ENCODE measurements at regions not wholly inside any gene's neighbourhood (a gene's known extent, or its start where the extent isn't known, plus 50 kb on each side); places are given as distances from the start of the nearest gene placed in this dataset.

GRCh38 chr4:120636120-120636630 is 286.4 kb downstream of the PRDM5 start:
- Histone ChIP-seq H3K4me1 (ENCODE audit: insufficient read depth) (no peaks in the 10 kb centered on the region), H4K20me1 (replicated peaks; ENCODE audit: insufficient read depth) (no peaks in the 10 kb centered on the region), H3F3A (replicated peaks; ENCODE audit: low read depth) (no peaks in the 10 kb centered on the region), H3K4me2 (no peak overlapping the region), H3K4me3 (no peak overlapping the region), H3K79me2 (replicated peaks; ENCODE audit: insufficient read depth) (no peaks in the 10 kb centered on the region), H3K27ac (ENCODE audit: low read depth) (no peak overlapping the region), H3K27me3 (ENCODE audit: insufficient read depth) (no peaks in the 10 kb centered on the region), H3K36me3 (ENCODE audit: insufficient read depth) (no peaks in the 10 kb centered on the region), H2AFZ (peak overlapping the region; percentile 12; the same call in 1 of the 2 replicates), H3K9me2 (ENCODE audit: insufficient read depth) (no peaks in the 10 kb centered on the region)
- Mint-ChIP-seq H3K36me3 (ENCODE audit: low read depth) (no peaks in the 10 kb centered on the region), H3K9me3 (no peaks in the 10 kb centered on the region), H3K27me3 (ENCODE audit: insufficient read depth, low read depth, poor library complexity) (peaks cover 1% of the 10 kb centered on the region), H3K4me1 (peaks cover 14% of the 10 kb centered on the region), H3K27ac (peak overlapping the region; percentile 33; the same call in 1 of the 2 replicates), H3K4me3 (no peak overlapping the region)
- no peak for DNase-seq (ENCODE audit: low spot score)
- TF ChIP-seq NANOG (IDR thresholded peaks at IDR 0.05; ENCODE audit: borderline replicate concordance) = no peak
- no peak for TF ChIP-seq CREB1 (CRISPR knock-in tag; IDR thresholded peaks at IDR 0.05; ENCODE audit: low read depth)
- TF ChIP-seq ETS1 (IDR thresholded peaks at IDR 0.05) = no peak
- no peak for TF ChIP-seq ZNF331 (CRISPR knock-in tag; IDR thresholded peaks at IDR 0.05; ENCODE audit: low read depth)
- no peak for ATAC-seq

- no peaks in the 10 kb centered on the region for H4K20me1 ChIP-seq (replicated peaks; ENCODE audit: insufficient read depth)
- no peak overlapping the region for H3K4me3 Mint-ChIP-seq
- DNase-seq (ENCODE audit: low spot score) (no peak), ATAC-seq (no peak)
- peaks cover 14% of the 10 kb centered on the region for H3K4me1 Mint-ChIP-seq
- no peaks in the 10 kb centered on the region for H3K36me3 Mint-ChIP-seq (ENCODE audit: low read depth)
- no peaks in the 10 kb centered on the region for H3F3A ChIP-seq (replicated peaks; ENCODE audit: low read depth)
- no peaks in the 10 kb centered on the region for H3K9me3 Mint-ChIP-seq
- TF ChIP-seq JUNB (IDR thresholded peaks at IDR 0.05; ENCODE audit: unreplicated experiment) = no peak
- no peak for TF ChIP-seq EZH2 (IDR thresholded peaks at IDR 0.05; ENCODE audit: low read depth, unreplicated experiment)
- TF ChIP-seq POLR2AphosphoS5 (IDR thresholded peaks at IDR 0.05; ENCODE audit: low read depth) = no peak
- no peak for TF ChIP-seq EZH2phosphoT487 (IDR thresholded peaks at IDR 0.05; ENCODE audit: unreplicated experiment)
- TF ChIP-seq ZNF331 (CRISPR knock-in tag; IDR thresholded peaks at IDR 0.05; ENCODE audit: low read depth) = no peak
- no peak overlapping the region for H3K4me2 ChIP-seq
- no peak overlapping the region for H2AFZ ChIP-seq
- H3K4me3 ChIP-seq = no peak overlapping the region
- no peaks in the 10 kb centered on the region for H3K27me3 ChIP-seq (ENCODE audit: insufficient read depth)
- H3K4me1 ChIP-seq (ENCODE audit: insufficient read depth) = no peaks in the 10 kb centered on the region
- H3K27me3 Mint-ChIP-seq (ENCODE audit: insufficient read depth, low read depth, poor library complexity) = no peaks in the 10 kb centered on the region
- no peak overlapping the region for H3K27ac ChIP-seq (ENCODE audit: low read depth)
- H3K79me2 ChIP-seq (replicated peaks; ENCODE audit: insufficient read depth) = no peaks in the 10 kb centered on the region
- H3K27ac Mint-ChIP-seq = no peak overlapping the region
- H3K36me3 ChIP-seq (ENCODE audit: insufficient read depth) = no peaks in the 10 kb centered on the region
- no peaks in the 10 kb centered on the region for H3K9me2 ChIP-seq (ENCODE audit: insufficient read depth)
Observed at GRCh38 chr4:120633810-120634209, 288.7 kb downstream of the PRDM5 start.

- Mint-ChIP-seq H3K9me3 (no peaks in the 10 kb centered on the region), H3K27ac (no peak overlapping the region), H3K4me1 (peaks cover 9% of the 10 kb centered on the region; the same call in 2 of the 3 replicates), H3K4me3 (no peak overlapping the region), H3K27me3 (ENCODE audit: insufficient read depth, low read depth, poor library complexity) (no peaks in the 10 kb centered on the region), H3K36me3 (ENCODE audit: low read depth) (no peaks in the 10 kb centered on the region)
- DNase-seq (ENCODE audit: low spot score) = no peak
- Histone ChIP-seq H3K9me2 (ENCODE audit: insufficient read depth) (no peaks in the 10 kb centered on the region), H4K20me1 (replicated peaks; ENCODE audit: insufficient read depth) (no peaks in the 10 kb centered on the region), H3K4me1 (ENCODE audit: insufficient read depth) (no peaks in the 10 kb centered on the region), H3K27me3 (ENCODE audit: insufficient read depth) (no peaks in the 10 kb centered on the region), H3K36me3 (ENCODE audit: insufficient read depth) (no peaks in the 10 kb centered on the region), H3F3A (replicated peaks; ENCODE audit: low read depth) (no peaks in the 10 kb centered on the region), H3K79me2 (replicated peaks; ENCODE audit: insufficient read depth) (no peaks in the 10 kb centered on the region), H3K4me2 (no peak overlapping the region), H2AFZ (no peak overlapping the region), H3K4me3 (no peak overlapping the region), H3K27ac (ENCODE audit: low read depth) (no peak overlapping the region)
- no peak for TF ChIP-seq JUNB (IDR thresholded peaks at IDR 0.05; ENCODE audit: unreplicated experiment)
- TF ChIP-seq, protein P1, sequence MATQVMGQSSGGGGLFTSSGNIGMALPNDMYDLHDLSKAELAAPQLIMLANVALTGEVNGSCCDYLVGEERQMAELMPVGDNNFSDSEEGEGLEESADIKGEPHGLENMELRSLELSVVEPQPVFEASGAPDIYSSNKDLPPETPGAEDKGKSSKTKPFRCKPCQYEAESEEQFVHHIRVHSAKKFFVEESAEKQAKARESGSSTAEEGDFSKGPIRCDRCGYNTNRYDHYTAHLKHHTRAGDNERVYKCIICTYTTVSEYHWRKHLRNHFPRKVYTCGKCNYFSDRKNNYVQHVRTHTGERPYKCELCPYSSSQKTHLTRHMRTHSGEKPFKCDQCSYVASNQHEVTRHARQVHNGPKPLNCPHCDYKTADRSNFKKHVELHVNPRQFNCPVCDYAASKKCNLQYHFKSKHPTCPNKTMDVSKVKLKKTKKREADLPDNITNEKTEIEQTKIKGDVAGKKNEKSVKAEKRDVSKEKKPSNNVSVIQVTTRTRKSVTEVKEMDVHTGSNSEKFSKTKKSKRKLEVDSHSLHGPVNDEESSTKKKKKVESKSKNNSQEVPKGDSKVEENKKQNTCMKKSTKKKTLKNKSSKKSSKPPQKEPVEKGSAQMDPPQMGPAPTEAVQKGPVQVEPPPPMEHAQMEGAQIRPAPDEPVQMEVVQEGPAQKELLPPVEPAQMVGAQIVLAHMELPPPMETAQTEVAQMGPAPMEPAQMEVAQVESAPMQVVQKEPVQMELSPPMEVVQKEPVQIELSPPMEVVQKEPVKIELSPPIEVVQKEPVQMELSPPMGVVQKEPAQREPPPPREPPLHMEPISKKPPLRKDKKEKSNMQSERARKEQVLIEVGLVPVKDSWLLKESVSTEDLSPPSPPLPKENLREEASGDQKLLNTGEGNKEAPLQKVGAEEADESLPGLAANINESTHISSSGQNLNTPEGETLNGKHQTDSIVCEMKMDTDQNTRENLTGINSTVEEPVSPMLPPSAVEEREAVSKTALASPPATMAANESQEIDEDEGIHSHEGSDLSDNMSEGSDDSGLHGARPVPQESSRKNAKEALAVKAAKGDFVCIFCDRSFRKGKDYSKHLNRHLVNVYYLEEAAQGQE (IDR thresholded peaks at IDR 0.05; ENCODE audit: unreplicated experiment) = peak; percentile 64
- no peak for ATAC-seq
Observed at GRCh38 chr4:120630427-120630826, 292.1 kb downstream of the PRDM5 start.
